Activated gamma-delta T cell (primary cell): ENCODE measurements at regions not wholly inside any gene's neighbourhood (a gene's known extent, or its start where the extent isn't known, plus 50 kb on each side); places are given as distances from the start of the nearest gene placed in this dataset.

Experiments used
- DNase-seq: peaks from one replicate; lab custom pipeline; 2025; lab: John Stamatoyannopoulos, UW

DNA sequence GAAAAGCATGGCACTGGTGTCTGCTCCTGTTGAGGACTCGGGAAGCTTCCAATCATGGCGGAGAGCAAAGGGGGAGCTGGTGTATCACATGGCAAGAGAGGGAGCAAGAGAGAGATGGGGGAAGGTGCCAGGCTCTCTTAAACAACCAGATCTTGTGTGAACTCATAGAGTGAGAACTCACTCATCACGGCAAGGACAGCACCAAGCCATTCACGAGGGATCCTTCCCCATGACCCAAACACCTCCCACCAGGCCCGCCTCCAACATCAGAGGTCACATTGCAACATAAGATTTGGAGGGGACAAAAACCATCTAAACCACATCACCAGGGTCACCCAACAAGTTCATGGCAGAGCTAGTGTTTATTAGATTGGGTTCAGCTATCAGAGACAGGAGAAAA, 218.7 kb upstream of the BCOR start:
- DNase-seq = no peak

DNA sequence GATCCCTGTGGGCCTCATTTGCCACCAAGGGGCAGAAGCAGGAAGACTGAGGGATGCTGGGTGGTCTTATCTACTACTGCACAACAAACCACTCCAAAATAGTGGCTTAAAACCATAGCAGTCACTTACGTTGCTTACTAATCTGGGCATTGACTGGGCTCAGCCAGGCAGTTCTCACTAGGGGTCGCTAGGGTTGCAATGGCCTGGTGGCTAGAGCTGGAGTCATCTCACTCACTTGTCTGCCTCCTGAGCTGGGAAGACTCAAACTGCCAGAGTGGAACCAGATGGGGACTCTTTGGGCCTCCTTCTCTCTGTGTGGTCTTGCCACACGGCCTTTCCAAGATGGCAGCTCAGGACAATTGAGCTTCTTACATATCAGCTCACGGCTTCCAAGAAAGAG, 216.3 kb upstream of the BCOR start:
- DNase-seq = no peak

DNA sequence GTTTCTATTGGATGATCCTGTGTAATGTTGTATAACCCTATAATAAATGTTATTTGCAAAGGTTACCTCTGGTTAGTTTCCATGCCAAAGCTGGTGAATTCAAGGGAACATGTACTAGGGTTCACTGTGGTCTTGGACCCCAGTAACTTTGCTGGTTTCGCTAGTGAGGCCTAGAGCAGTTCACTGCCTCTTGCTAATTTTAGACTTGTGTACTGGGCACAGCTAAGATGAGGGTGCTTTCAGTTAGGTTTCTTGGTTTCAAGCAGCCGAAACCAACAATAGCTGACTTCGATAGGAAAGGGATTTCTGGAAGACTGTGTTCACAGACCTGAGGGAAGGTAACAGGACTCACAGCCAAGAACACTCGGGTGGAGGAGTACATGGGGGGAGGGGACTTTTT, 215.5 kb upstream of the BCOR start:
- no peak for DNase-seq

DNA sequence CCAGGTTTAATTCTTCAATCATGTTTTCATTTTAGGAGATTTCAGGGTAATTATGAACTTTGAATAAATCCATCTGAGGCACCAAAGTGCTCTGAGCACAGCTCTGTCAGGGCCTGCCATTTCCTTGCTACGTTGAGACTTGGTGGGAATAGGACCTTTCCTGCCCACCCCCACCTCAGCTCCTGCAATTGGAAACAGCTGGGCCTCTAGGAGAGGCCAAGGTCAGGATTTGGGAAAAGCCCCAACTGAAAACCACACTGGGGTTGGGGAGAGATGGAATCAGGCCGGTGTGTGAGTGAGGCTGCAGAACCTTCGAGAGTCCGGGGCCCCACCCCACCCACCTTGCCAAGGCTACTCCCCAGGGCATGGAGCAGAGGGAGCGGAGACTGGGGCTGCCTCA, 212.7 kb upstream of the BCOR start:
- DNase-seq = no peak

DNA sequence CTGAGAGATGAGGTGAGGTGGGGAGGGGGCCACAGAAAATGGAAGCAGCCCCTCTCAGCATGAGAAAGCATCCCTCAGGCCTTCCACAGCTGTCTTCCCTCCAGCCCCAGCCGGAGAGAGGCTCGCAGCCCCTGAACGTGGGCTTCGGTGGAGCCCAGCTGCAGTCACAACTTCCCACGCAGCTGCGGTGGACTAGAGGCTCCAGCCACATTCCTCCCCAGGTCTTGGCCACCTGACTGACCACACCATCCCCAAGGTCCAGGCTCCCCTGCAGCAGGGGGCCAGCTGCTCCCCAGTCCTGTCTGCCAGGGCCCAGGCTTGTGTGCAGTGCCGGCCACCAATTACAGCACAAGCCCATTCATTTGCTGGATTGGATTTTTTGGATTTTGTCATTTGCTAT, 212.3 kb upstream of the BCOR start:
- no peak for DNase-seq

DNA sequence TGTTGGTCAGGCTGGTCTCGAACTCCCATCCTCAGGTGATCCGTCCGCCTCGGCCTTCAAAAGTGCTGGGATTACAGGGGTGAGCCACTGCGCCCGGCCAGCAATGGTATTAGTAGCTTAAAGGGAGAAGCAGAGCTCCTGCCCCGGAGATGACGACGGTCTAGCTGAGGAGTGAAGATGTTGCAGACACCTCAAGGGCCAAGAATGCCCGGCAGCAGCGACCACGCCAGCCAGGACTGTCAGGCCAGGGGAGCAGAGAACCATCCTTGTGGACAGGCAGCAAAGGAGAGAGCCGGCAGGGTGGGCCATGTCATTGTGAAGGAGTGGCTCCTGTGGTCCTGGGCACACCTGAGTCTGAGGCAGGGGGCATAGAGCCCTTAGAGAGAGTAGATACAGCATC, 210.1 kb upstream of the BCOR start:
- no peak for DNase-seq

DNA sequence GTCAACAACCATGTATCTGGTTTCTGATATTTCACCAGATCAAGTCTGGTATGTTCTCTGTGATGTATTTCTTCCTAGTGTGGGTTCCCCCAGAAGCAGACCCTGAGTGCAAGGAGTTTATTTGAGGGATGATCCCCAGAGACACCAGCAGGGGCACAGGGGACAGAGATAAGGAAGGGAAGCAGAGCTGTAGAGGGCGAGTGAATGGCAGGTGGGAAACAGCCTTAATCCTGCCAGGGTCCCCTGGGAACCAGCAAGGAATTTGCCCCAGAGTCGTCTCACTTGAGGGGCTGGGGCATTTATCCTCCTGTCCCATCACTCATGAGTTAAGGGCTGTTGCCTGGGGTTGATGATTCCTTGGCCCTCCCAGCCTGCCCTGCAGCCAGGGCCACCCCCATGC, 206.4 kb upstream of the BCOR start:
- DNase-seq = no peak

DNA sequence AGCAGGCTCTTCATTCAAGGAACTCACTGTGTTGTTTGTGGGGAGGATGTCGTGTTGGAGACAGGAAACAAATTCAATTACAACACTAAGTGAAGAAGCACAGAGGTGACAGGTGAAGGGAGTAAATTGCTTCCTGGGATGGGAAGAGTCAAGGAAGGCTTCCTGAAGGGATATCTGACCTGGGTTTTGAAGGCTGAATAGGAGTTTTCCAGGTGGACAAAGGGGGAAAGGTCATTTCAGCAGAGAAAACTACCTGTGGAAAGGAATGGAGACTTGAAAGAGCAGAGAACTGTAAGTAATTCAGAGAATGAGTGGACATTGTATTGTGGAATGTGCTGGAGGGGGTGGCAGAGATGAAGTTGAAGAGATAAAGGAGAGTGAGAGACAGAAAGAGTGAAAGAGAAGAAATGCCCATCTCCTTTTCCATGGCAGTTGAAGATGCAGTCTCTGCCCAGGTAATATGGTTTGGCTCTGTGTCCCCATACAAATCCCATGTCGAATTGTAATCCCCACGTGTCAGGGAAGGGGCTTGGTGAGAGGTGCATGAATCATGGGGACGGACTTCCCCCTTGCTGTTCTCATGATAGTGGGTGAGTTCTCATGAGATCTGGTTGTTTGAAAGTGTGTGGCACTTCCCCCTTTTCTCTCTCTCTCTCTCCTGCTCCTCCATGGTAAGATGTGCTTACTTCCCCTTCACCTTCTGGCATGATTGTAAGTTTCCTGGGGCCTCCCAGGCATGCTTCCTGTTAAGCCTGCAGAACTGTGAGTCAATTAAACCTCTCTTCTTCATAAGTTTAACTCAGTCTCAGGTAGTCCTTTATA, 205.7 kb upstream of the BCOR start:
- no peak for DNase-seq

DNA sequence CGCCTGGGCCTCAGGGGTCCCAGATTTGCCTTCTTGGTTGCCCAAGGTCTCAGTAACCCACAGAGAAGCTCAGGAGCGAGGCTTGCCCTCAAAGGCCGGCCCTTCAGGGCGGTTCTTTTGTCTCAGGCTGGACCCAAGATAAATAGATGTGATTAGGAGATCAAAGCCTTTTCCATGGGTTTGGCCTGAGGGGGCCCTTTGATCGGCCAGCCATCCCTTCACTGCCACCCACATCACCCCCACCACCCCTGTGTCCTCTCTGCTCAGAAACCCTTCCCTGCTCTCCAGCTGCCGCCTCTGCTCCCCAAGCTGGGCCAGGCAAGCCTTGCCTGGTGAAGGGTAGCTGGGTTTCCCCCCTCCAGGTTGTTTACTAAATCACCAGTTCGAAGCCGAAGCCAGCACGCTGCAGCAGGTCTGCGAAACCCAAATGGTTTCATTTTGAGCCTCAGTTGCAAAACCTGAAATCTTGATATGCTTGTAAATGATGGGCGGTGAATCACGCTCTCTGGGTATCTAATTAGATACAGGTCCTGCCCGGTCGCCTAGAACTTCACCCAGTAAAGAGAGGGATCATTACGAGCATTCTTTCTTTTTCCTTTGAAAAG, 202.6 kb upstream of the BCOR start:
- DNase-seq = no peak

DNA sequence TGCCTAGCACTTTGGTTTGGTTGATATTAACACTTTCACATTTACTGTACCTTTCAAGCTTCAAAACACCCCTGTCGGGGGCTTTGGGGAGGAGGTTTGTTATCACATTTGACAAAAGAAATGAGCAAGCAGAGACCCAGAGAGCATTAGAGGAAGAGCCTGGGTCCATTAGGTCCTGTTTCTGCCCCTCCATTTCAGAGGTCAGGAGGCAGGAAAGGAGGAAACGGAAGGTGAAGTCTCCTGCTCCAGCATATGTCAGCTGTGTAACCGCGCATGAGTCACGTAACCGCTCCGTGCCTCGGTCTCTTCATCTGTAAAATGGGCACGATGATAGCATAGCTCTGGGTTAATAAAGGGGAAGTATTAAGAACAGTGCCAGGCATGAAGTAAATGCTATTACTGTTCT, 201.9 kb upstream of the BCOR start:
- no peak for DNase-seq

DNA sequence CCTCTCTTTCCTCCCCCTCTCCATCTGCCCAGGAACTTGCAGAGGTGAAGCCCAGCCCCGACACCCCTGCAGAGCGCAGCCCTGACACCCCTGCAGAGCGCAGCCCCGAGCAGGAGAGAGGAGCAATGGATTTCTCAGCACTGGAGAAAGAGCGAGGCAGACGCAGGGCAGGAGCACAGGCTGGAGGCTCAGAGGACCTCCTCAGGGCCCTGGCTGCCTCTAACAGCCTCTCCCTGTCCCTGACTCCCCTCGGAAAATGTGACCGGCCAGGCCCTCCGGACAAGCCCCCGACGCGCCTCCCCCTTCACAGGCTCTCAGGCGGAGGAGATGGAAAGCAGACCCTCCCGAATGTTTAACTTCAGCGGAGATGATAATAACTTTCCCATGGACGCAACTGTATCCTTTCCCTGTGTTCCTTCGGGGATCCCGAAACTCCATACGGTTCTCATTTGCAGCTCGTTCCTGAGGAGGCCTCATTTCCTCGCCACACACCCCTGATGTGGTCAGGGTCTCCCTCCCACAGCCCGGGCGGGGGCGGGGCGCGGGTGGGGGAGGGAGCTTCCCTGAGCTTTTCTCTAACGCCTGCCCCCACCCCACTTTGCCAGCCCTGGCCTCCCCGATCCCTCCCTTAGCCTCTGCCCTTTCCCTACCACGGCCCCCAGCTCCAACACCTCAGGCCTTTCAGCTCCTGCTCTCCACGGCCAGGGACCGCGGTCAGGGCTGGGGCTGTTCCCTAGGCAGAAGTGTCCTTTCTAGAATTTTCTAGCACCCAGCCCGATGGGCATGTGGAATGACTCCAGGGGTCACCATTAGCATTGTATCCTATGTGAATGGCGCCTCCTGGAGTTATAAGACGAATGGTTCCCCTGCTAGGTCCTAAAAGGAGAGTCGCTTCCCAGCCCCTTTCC, 201.1 kb upstream of the BCOR start:
- no peak for DNase-seq

DNA sequence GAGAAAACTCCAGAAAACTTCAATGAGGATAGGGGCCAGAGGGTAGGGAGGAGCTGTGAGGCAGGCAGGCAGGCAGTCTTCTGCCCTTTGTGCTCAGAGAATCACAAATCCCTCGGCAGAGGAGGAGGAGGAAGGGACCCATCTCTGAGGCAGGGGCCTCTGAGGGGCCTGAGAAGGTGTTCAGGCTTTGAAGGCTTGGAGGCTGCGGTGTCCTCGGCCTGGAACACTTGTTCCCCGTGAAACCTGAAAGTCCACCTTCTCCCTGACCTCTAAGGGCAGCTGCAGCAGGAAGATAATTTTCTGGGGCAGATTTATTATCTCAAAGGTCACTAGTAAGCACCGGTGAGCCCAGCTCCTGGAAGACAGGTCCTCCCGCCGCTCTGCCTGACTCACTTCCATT, 200.3 kb upstream of the BCOR start:
- no peak for DNase-seq

DNA sequence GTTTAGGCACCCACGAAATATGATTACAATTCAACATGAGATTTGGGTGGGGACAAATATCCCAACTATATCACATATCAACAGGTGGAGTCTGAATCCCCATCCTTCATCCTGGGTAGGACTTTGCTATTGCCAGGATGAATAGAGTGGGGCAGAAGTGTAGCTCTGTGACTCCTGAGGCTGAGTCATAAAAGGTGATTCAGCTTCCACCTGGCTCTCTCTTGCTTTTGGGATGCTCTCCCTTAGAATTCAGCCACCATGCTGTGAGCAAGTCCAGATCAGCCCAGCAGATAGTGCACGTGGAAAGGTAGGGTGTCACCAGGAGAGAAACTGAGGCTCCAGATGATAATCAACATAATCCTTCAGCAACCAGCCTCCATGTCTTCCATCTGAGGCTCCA, 193.8 kb upstream of the BCOR start:
- DNase-seq = no peak

DNA sequence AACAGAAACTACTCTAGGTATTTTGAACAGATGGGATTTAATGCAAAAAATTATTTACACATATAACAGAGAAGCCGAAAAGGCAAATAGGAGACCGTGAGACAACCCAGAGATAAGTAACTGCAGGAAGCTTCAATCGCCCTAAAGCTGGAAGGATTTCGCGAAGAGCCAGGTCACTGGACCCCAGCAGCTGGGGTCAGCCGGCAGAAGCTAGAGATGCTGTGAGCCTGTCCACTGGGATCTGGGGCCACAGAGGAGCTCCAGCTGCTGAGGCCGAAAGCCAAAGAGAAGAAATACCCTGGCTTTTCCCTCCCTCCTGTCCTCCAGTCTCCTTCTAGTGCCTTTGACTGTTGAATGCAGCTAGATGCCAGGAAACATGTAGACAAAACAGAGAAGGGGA, 192.8 kb upstream of the BCOR start:
- no peak for DNase-seq

DNA sequence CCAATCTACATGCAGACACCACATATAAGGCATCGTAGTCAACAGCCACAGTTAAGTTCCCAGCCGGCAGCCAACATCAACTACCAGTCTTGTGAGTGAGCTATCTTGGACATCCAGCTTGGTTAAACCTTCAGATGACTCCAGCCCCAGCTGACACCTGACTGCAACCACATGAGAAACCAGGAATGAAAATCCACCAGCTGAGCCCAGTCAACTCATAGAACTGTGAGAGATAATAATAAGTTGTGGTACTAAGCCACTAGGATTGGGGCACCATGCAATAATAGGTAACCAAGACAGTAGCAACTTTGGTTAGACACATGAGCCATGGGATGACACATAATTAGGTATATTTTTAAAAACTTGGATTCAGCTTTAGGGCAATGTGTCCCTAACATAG, 188.1 kb upstream of the BCOR start:
- DNase-seq = no peak

DNA sequence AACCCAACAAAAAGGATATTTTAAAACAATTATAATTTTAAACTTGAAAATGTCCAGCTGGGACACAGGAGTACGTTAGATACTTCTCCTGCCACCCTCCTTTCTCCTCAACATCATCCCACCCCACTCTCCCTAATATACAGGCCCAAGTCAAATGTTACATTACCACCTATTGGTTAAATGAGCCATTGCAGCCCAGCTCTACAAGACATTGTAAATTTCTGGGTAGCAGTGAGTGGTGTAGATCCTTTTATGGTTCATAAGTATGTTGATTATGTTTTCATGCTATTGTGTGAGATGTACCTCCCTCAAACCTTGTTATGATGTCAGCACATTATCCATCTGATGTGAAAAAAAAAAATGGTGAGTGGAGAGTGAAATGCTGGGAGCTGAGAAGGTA, 187.1 kb upstream of the BCOR start:
- DNase-seq = no peak

DNA sequence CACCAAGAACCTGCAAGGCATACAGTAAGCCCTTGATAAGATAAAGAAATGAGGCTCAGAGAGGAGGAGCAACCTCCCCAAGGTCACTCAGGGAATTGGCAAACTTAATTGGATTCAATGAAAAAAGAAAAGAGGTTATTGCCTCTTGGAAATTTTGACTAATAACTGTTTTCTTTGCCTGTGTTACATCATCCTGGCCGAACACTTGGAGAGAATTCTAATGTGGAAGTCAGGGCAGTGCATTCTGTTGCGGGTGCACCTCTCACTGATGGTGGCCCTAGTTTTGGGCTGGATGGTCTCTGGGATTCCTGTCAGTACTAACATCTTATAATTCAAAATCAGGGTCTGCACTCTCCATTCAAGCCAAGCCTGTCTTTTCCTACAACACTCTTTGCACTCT, 186.2 kb upstream of the BCOR start:
- DNase-seq = no peak

DNA sequence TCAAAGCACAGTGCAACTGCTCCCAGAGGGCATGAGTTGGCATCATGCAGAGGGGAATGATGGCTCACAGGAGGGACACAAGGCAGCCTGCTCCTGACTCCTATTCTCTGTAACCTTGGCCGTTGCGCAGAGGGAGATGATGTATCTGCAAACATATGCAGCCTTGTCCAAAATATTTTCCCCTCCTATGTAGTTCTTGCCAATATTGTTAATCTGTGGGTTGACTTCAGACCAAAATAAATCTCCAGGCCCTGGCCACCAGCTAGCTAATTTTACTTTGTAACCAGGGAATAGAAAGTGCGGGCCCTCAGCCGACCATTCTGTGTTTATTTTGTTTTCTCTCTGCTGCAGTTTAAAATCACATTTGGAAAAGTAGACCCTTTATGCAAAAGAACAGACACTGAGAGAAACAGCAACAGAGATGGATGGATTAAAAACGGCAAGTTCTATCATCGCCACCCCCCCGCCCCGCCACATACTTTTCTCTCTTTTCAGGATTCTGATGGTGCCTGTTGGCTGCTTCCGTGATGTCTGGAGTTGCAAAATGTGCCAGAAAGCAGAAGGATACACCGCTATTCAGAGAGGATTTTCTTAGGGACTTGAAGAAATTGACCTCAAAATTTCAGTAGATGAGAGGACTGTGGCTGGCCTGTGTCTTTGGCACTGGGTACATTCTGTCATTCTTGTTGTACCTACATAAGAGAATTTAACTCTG, 185.3 kb upstream of the BCOR start:
- DNase-seq = no peak

DNA sequence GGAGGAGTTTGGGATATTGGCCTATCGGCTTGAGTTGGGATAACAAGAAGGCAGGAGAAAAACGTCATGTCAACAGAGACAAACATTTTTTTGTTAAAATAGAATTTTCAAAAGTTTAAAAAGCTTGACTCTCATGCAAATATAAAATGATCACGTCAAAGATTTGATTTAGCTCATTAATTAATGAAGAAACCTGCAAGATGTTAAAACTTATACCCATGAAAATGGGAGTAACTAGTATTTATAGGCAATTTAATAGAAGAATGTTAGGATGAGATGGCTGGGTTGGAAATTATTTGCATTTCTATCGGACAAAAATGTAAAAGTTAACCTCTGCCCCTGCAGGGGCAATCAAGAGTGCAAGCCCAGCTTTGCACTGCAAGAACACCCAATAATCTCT, 184.6 kb upstream of the BCOR start:
- no peak for DNase-seq

DNA sequence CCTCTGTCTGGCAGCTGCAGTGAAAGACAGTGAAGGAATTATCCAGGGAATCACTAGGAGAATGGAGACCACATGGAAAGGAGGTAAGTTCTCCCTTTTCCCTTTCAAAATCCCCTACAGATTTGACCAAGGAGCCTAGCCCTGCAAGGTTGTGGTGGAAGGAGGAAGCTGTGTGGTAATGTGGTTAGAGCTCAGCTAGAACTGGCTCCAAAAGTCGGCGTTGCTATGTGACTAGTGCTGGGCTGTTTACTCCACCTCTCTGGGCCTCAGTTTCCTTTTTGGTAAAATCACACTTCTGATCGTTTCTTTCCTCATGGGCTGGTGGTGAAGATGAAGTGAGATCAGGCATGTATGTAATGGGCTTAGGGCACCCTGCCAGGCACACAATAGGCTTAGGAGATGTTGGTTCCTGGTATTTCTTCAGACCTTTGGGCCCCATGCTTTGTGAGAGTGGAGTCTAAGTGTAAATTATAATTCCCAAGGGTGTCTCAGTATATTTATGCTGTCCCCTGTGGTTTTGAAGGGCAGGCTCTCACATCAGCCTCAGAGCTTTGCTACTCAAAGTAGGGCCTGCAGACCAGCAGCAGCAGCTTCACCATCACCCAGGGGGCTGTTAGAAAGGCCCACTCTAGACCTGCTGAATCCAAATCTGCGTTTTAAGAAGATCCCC, 183.7 kb upstream of the BCOR start:
- DNase-seq = no peak

DNA sequence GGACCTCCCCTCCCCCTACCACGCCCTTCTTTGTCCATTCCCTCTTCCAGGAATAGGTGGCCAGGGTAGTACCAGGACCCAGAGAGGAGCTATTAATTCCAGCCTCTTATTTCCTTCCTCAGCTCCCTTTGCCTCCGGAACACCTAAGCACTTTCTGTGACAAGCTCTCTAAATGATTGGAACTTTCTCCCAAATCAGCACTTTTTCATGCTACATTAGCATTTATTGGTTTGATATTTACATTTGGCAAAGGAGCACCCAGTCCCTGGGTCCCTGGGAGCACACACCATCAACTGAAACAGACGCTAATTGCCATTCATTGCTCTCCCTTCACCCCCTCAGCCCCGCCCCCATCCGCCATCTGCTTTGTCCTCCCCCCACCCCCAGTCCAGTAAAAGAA, 182.0 kb upstream of the BCOR start:
- no peak for DNase-seq

DNA sequence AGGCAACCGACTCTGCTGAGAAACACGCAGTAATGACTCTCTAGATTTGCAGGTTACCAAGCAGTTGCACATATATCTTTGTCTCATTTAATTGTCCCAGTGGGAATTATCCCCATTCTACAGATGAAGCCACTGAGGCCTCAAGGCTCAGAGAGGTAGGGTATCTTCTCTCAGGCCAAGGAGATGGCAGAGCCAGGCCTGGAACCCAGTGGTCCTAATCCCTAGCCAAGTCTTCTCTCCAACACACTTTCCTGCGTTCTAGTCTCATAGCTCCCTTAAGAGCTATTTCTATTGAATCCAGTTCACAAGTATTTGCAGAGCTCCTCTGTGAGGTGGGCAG, 181.3 kb upstream of the BCOR start:
- DNase-seq = no peak
